HG02610 (cell line): ENCODE measurements at regions not wholly inside any gene's neighbourhood (a gene's known extent, or its start where the extent isn't known, plus 50 kb on each side); places are given as distances from the start of the nearest gene placed in this dataset.

Experiments used
- ATAC-seq: cut with Tn5 transposase; IDR thresholded peaks from one replicate; pipeline ENCODE4 v1.9.1; 2021; ENCODE audit warnings: mild to moderate bottlenecking, moderate library complexity; ENCODE audit not compliant: unreplicated experiment

- ATAC-seq: no peak
Observed at GRCh38 chr15:95511671-95512070, 818.8 kb upstream of the NR2F2 start.

- ATAC-seq: no peak
Observed at GRCh38 chr15:95512906-95513305, 817.6 kb upstream of the NR2F2 start.

- ATAC-seq: no peak
Observed at GRCh38 chr15:95519887-95520286, 810.6 kb upstream of the NR2F2 start.

GRCh38 chr15:95520511-95520910 lies 810.0 kb upstream of the NR2F2 start:
- no peak for ATAC-seq

- ATAC-seq: no peak
Observed at GRCh38 chr15:95520922-95521321, 809.6 kb upstream of the NR2F2 start.

GRCh38 chr15:95522533-95522932 lies 808.0 kb upstream of the NR2F2 start:
- no peak for ATAC-seq

GRCh38 chr15:95528920-95529319 lies 801.6 kb upstream of the NR2F2 start:
- no peak for ATAC-seq

GRCh38 chr15:95536638-95537037 lies 793.9 kb upstream of the NR2F2 start:
- no peak for ATAC-seq

- no peak for ATAC-seq
Observed at GRCh38 chr15:95538693-95539092, 791.8 kb upstream of the NR2F2 start.

- ATAC-seq: no peak
Observed at GRCh38 chr15:95541301-95541700, 789.2 kb upstream of the NR2F2 start.

- no peak for ATAC-seq
Observed at GRCh38 chr15:95549168-95549738, 781.2 kb upstream of the NR2F2 start.

- no peak for ATAC-seq
Observed at GRCh38 chr15:95550702-95551101, 779.8 kb upstream of the NR2F2 start.

GRCh38 chr15:95556225-95556624 lies 774.3 kb upstream of the NR2F2 start:
- ATAC-seq: no peak

GRCh38 chr15:95556866-95557225 lies 773.7 kb upstream of the NR2F2 start:
- no peak for ATAC-seq

- peak; percentile 53 for ATAC-seq
Observed at GRCh38 chr15:95557226-95558046, 773.1 kb upstream of the NR2F2 start.

- ATAC-seq: no peak
Observed at GRCh38 chr15:95558131-95558530, 772.4 kb upstream of the NR2F2 start.

- no peak for ATAC-seq
Observed at GRCh38 chr15:95558916-95559315, 771.6 kb upstream of the NR2F2 start.

- no peak for ATAC-seq
Observed at GRCh38 chr15:95559875-95560394, 770.6 kb upstream of the NR2F2 start.

GRCh38 chr15:95561463-95561862 lies 769.0 kb upstream of the NR2F2 start:
- no peak for ATAC-seq

GRCh38 chr15:95563634-95564033 lies 766.9 kb upstream of the NR2F2 start:
- ATAC-seq: no peak

GRCh38 chr15:95565016-95565600 lies 765.4 kb upstream of the NR2F2 start:
- ATAC-seq: no peak

- no peak for ATAC-seq
Observed at GRCh38 chr15:95565690-95566089, 764.8 kb upstream of the NR2F2 start.
